Mesodermal cell (in vitro differentiated cells): ENCODE measurements at regions not wholly inside any gene's neighbourhood (a gene's known extent, or its start where the extent isn't known, plus 50 kb on each side); places are given as distances from the start of the nearest gene placed in this dataset.

Experiments used
- H3K27ac ChIP-seq: 2 replicates; pipeline ENCODE4 v1.7.0; 2013; ENCODE audit warnings: mild to moderate bottlenecking, low read depth, low read length, moderate library complexity; ENCODE audit not compliant: severe bottlenecking
- H3K36me3 ChIP-seq: 2 replicates; pipeline ENCODE4 v1.7.1; 2013; ENCODE audit warnings: mild to moderate bottlenecking, low read length, moderate library complexity; ENCODE audit not compliant: control insufficient read depth, insufficient read depth
- H3K4me1 ChIP-seq: one replicate; pipeline ENCODE4 v1.7.1; 2013; ENCODE audit warnings: mild to moderate bottlenecking, low read length; ENCODE audit not compliant: insufficient read depth, control insufficient read depth, poor library complexity, severe bottlenecking
- H3K4me3 ChIP-seq: 2 replicates; pipeline ENCODE4 v1.7.0; 2013; ENCODE audit warnings: low read length, control low read depth, mild to moderate bottlenecking; ENCODE audit not compliant: insufficient read depth, poor library complexity, severe bottlenecking; ENCODE audit errors: extremely low read depth
- H3K9me3 ChIP-seq: 2 replicates; pipeline ENCODE4 v1.7.1; 2013; ENCODE audit warnings: mild to moderate bottlenecking, low read length, moderate library complexity; ENCODE audit not compliant: control insufficient read depth
- WGBS, 2 experiments: methylation state at CpG; one replicate each; pipeline ENCODE4 v1.1.5; 2013; ENCODE audit warnings: missing lambda C conversion rate in 2 of 2; ENCODE audit not compliant: insufficient coverage in 2 of 2; 5-methylcytosine and 5-hydroxymethylcytosine counted together

DNA sequence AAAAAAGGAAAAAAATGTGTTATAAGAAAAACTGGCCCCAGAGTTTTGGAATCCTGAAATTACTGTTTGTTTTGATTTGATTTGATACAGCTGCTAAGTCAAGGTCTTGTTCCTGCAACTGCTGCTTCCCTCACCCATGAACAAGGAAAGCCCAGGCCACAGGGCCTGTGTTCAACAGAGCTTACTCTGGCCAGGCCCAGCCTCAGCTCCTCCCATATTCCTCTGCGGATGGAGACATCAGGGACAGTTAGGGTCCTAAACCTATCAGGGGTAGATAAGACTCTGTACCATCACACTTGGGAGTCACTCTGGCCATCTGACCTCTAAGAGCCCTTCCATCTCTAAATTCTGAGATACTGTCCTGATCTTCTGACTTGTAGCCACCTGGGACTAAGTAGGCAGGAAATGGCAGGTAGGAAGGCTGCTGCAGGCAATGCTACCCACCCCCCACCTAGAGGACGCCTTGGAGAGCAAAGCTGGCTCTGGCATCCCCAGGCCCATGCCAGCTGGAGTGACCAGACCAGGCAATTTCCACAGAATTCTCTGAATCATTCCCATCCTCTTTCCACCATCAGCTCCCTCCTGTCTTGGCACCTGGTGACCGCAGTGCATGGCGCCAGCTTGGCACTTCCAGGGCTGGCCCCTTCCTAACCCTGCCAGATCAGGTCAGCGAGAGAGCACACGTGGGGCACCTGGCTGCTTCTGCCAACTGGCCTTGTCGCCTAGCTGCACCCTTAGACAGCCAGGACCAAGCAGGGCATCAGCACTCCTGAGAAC lies 58.0 kb upstream of the TMEM33 start:
- Histone ChIP-seq H3K36me3 (no peaks in the 10 kb centered on the region), H3K27ac (no peak overlapping the region), H3K4me1 (peaks cover 13% of the 10 kb centered on the region), H3K4me3 (no peak overlapping the region), H3K9me3 (no peaks in the 10 kb centered on the region)
- 65 to 68% methylated on average over 5 to 7 of the region's 7 CpGs for WGBS, 2 experiments

DNA sequence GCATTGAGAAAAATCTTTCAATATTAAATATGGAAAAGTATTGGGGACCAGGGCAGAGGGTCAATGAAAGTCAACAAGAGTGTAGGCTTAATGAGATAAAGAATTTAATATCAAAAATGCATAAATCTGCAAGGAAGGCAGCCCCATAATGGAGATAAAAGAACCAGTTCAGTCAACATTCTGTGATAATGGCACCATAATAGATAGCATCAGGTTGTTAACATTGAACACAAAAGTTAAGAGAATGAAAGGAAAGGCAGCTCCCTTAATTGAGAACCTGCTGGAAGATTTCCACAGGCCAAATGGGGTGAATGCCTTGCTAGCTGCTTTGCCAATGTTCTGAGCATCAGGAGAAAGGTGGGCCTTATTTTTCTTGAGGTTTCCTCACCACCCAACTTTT lies 60.4 kb upstream of the TMEM33 start:
- no peaks in the 10 kb centered on the region for H3K9me3 ChIP-seq
- H3K36me3 ChIP-seq, result no peaks in the 10 kb centered on the region
- H3K27ac ChIP-seq, result no peak overlapping the region
- H3K4me3 ChIP-seq, result no peak overlapping the region
- H3K4me1 ChIP-seq, result peaks cover 5% of the 10 kb centered on the region

DNA sequence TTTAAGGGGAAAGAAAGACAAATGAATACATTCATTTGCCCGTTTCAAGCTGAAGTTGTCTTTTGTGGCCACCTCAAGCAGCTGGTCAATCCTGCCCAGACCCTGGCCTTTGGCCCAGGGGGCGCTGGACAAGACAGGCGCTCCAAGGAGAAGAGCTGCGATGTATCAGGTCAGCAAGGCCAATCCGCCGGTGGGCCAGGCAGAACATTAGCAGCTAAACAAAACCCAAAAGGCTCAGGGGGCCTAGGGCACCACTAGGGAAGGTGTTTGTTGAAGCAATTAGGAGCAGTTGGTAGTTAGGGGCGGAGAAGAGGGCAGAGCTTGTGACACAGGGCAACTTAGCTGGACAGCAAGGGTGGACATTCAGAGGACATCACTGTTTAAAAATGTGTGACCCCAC lies 60.8 kb upstream of the TMEM33 start:
- Histone ChIP-seq H3K27ac (no peak overlapping the region), H3K9me3 (no peaks in the 10 kb centered on the region), H3K4me3 (no peak overlapping the region), H3K4me1 (peaks cover 5% of the 10 kb centered on the region), H3K36me3 (no peaks in the 10 kb centered on the region)
- 27 to 33% methylated on average over 6 to 7 of the region's 7 CpGs for WGBS, 2 experiments

DNA sequence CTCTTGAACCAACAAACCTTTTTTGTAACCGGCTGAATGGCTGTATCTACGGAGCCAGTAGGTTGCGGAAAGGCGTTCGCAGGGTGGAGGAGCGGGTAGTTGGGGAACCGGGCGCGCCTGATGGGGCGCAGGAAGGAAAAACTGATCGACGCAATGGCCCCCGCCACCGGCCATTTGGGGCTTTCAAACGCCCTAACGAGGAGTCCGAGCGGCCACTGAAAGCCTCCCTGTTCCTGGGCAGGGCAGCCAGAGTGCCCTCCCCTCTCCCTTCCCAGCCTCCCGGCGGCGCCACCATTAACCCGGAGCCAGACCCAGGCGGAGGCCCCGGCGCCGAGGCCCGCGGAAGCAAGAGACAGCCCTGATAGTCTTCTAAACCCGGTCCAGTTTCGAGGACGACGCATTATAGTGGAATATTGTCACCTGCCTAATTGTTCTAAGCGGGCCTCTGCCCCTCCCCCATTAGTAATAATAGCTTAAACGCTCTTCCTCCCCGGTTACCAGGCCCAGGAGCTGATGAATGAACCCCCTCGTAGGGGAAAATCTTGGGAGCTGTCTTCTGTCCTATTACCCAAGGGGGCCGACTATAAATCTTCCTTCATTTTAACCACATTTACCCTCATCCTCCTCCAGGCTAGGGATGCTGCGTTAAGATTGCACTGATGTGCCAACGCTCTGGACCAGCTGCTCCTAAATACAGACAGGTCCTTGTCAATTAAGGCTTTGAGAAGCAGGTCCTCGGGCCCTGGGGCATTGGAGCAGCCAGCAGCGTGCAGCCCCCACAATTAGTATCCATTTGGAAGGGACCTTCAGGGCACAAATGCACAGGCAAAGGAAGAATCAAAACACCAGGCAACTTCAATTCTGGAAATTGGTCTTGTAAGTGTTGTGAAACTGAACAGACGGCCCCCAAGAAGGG lies 61.6 kb upstream of the TMEM33 start:
- H3K4me1 ChIP-seq, result peaks cover 2% of the 10 kb centered on the region
- no peaks in the 10 kb centered on the region for H3K36me3 ChIP-seq
- WGBS, 2 experiments, result 3 to 4% methylated on average over 32 to 35 of the region's 42 CpGs
- H3K4me3 ChIP-seq, result no peak overlapping the region
- no peaks in the 10 kb centered on the region for H3K9me3 ChIP-seq
- H3K27ac ChIP-seq, result peak overlapping the region; percentile 36

DNA sequence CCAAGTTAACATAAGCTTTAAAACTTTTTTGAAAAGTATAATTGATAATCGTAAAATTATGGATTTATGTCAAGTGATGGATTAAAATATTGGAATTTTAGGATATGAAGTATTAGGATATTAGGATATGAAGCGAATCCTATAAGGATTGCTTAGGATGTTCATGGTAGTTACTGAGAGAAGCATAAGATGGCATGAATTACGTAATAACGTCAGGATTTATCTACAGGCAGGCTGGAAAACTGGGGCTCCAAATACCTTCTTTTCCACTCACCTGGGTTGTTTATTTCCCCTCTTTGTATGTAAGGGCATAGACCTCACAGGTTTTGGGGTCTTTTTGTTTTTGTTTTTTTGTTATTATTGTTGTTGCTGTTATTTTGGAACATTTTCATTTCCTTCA lies 65.2 kb upstream of the TMEM33 start:
- Histone ChIP-seq H3K4me3 (no peak overlapping the region), H3K27ac (no peak overlapping the region), H3K4me1 (peaks cover 8% of the 10 kb centered on the region), H3K9me3 (no peaks in the 10 kb centered on the region), H3K36me3 (no peaks in the 10 kb centered on the region)
- WGBS, 2 experiments, result 57 to 75% methylated on average over 2 to 4 of the region's 4 CpGs

DNA sequence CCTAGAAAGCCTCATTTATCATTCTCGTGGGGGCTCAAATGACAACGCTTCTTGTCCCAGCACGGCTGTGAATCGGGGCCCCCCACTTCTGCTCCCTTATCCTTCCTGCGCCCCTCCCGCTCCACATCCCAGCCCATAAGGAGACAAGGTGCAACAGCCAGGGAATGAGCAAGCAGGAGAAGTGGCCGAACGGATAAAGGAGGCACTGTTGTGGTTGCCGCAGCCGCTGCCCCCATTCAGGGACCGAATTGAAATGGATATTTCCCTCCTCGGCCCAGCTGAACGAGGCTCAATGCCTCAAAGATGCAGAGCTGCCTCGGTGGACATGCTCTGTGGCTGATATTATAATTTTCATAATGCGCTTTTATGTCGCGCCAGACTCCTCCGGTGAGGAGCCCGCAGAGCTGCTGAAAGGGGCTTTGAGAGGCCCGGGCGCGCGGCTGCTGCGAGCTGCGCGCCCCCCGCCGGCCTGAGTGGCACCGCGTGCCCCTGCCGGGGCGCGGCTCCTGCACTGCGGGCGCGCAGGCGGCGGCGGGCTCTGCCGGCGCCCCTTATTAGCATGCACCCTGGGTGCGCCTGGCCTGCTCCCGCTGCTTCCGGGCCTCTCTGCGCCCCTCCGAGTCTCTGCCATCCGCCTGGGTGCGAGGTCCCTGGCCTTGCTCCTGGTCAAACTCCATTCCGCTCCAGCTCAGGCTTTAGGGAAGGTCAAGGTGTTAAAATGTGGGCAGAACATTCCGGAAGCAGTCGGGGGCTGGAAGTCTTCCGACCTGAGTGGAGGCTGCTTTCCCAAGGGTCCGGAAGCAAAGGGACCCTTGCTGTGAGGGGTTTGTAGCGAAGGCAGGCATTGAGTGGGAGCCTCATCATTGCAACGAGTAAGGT lies 68.2 kb upstream of the TMEM33 start:
- H3K27ac ChIP-seq, result no peak overlapping the region
- no peaks in the 10 kb centered on the region for H3K9me3 ChIP-seq
- H3K4me3 ChIP-seq, result no peak overlapping the region
- WGBS, 2 experiments, result 1% methylated on average over 34 to 45 of the region's 55 CpGs
- H3K4me1 ChIP-seq, result peaks cover 8% of the 10 kb centered on the region
- H3K36me3 ChIP-seq, result no peaks in the 10 kb centered on the region

DNA sequence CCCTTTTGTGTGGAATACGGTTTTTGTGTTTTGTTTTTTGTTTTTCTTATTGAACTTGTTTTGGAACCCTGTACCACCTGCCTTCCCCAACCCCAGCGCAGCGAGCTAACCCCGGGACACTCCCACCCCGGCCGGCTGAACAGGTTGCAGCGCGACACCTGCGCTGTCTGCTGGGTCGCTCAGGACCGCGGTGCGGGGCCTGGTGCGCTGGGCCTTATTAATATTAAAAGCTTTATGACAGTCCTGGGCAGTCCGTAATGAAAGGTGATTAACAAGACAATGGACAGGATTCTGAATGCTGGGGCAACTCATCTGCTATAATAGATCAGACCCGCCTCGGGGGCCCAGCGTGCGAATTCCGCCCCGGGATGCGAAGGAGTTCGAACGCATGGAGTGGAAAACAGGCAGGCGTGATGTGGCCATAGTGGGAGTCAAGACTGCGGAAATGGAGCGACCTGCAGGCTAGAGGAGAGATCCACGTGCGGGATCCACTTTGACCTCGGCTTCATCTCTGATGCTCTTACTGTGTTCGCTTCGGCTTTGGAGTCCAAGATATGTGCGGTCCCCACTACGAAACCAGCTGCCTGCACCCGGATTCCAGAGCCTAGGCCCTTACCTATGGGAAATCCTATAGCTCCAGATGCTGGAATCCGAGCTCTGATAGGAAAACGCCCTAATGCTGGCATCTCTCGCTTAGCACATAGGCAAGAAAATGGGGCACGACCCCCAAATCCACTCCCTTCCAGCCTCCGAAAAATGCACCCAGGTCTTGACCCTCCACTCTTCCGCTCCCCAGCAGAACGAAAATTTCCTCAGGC lies 69.0 kb upstream of the TMEM33 start:
- Histone ChIP-seq H3K27ac (no peak overlapping the region), H3K9me3 (no peaks in the 10 kb centered on the region), H3K4me1 (peaks cover 8% of the 10 kb centered on the region), H3K36me3 (no peaks in the 10 kb centered on the region), H3K4me3 (no peak overlapping the region)
- 2 to 4% methylated on average over 34 to 37 of the region's 42 CpGs for WGBS, 2 experiments

DNA sequence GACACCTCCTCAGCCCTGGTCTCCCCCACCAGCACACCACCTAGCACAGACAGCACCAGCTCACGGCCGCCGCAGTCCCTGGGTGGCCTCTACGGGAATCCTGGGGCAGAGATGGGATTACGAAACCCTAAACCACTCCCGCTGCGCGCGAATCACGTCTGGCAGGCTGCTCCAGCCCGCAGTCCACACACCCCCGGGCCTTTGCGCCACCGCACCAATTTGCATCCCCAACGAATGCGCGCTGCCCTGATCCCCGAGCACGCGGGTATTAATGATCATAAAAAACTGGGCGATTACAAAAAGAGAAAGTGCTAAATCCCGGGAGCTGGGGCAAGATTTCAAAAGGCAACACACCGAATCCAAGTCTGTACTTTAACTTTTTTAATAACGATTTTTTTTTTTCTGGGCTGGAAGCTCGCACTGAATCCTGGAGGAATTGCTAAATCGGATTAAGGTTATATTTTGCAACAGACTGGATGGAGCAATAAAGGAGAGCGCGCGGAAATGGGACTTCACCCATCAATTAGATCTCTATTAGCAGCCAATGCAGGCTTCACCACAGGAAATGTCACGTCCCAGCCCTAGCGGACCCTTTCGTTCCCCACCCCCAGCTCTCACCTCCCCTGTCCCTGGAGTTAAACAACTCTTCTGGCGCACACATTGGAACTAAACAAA lies 69.8 kb upstream of the TMEM33 start:
- peaks cover 8% of the 10 kb centered on the region for H3K4me1 ChIP-seq
- no peak overlapping the region for H3K27ac ChIP-seq
- H3K9me3 ChIP-seq, result no peaks in the 10 kb centered on the region
- H3K4me3 ChIP-seq, result no peak overlapping the region
- WGBS, 2 experiments, result 0% methylated on average over 3 to 15 of the region's 33 CpGs
- no peaks in the 10 kb centered on the region for H3K36me3 ChIP-seq

DNA sequence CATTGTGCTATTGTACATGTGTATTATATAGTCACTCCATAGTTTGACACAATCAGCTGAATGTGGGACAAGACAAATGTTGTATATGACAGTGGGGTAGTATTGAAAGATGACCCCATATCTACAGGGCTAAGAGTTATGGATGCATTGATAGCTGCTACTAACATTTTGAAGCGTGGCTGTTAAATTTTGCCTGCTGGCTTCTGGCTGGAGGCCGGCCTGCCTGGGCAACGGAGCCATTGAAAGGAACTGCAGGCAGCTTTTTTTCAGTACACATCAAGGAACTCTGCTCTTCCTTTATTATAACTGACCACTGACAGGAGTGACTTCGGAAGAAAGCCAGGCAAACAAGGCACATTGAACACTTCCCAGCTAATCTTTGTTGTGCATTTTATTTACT lies 76.1 kb upstream of the TMEM33 start:
- Histone ChIP-seq H3K4me1 (no peaks in the 10 kb centered on the region), H3K27ac (no peak overlapping the region), H3K9me3 (no peaks in the 10 kb centered on the region), H3K36me3 (no peaks in the 10 kb centered on the region), H3K4me3 (no peak overlapping the region)
- WGBS, 2 experiments, result 49 to 60% methylated on average over 2 to 3 of the region's 4 CpGs
